HuH-7 (cell line): ENCODE measurements at regions not wholly inside any gene's neighbourhood (a gene's known extent, or its start where the extent isn't known, plus 50 kb on each side); places are given as distances from the start of the nearest gene placed in this dataset.

Experiments
- DNase-seq: peaks from one replicate; pipeline ENCODE4 v3.0.0; 2011; ENCODE audit warnings: low spot score

DNA sequence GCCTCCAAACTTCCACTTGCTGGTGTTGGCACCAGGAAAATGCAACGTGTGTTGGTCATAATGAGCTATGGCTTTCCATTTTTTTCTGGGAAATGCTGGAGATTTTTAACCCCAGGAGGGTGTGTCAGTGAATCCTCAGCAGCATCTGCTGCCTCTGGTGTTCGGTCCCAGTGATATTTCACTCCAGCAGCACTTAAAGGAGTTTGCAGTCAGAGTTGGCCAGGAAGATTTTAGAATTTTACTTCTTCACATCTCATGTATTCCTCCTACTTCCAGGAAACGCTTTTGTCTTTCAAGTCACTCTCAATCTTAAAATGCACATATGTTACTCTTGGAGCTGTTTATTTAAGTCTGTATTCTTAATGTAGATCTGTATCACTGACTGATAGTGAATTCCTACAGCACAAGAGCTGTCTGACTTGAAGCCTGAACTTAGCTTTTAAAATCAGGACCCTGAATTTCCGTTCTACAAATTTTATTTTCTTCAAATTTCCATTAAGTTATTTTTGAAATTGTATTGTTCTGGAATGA, 903.4 kb upstream of the SLC10A2 start:
- DNase-seq = no peak

DNA sequence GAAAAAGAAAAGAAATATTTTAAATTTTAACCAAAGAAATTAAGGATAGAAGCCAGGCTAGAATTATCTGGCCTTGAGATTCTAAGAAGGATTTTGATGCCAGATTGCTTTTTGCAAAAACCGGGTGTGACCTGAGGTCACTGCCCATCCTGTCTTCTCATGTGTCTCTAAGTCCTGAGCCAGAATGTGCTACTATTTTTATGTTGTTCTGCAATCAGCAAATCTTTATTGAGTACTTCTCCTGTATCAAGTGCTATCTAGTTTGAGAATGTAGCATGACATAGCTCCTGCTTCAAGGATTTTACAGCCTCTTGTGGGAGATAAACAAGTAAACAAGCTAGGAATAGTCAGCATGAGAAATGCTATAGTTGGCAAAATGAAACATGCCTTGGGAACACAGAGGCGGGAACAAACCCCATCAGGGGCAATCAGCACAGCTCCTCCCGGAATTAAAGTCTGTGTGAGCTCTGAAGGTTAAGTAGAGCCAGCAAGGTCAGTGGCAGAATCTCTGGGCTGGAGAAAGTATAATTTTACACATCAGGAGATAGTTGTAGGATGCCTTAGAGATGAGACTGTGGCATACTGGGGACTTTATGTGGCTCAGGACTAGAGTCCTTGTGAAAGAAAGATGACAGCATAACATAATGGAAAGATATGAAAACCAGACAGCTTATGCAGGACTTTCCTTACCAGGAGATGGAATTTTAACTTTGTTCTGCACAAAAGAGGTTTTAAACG, 899.5 kb upstream of the SLC10A2 start:
- no peak for DNase-seq

DNA sequence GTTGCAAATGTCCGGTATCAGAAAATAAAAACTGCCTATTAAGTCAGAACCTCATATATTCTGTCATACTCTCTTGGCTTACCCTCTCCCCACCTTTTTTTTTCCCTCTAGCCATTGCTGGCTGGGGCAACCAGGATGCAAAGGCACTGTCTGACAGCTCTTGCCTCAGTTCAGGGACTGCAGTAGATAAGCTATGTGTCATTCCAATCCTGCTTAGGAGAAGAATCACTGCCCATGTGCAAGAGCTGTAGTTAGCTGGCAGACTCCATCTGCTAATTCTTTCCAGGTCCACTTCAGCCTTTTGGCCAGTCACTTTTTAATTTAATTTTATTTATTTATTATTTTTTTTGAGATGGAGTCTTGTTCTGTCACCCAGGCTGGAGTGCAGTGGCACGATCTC, 895.6 kb upstream of the SLC10A2 start:
- DNase-seq = no peak

DNA sequence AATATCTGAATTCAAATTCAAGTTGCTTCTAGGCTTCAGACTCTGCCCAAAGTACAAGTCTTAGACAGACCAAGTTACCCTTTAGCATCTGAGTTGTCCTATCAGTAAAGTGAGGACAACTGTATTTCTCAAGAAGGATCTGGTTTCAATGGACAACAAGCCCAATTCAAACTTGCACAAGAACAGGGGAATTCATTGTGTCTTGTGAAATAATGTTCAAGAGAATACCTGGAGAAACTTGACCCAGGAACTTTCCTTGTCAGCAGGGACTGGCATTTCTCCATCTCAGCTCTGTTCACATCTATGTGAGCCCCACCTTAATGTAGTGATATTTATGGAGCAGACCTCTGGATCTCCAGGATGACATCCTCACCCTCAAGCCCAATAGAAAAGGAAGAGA, 894.9 kb upstream of the SLC10A2 start:
- no peak for DNase-seq

DNA sequence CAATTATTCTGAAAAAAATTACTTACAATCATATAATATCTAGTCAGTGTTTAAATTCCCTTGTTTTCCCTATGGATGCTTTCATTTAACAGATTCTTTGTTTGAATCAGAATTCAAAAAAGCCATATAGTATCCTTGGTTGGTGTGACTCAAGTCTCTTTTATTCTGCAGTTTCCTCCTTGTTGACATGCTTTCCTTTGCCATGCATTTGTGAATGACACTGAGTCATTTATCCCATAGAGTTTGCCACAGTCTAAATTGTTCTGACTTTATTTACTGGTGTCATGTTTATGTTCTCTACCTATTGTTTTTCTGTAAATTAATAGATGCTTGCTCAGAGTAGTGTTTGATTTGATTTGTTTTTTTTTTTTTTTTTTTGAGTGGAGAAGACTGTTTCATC, 893.8 kb upstream of the SLC10A2 start:
- DNase-seq = no peak

DNA sequence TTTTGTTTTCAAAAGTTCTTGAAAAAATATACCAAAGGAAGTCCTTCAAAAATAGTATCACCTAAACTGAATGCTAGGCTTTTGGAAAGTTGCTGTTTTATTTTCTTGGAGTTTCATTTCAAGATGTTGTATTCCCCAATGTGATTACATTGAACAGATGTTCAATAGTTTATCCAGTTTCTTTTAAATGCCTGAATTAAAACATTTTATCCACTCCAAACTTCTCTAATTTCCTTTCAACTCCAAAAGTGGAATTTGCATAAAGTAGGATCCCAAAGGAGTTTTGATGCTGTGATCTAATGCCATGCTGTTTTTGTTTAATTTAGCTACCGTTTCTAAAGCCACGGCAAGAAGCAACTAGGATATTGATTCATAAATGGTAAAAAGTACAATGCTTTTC, 892.5 kb upstream of the SLC10A2 start:
- no peak for DNase-seq

DNA sequence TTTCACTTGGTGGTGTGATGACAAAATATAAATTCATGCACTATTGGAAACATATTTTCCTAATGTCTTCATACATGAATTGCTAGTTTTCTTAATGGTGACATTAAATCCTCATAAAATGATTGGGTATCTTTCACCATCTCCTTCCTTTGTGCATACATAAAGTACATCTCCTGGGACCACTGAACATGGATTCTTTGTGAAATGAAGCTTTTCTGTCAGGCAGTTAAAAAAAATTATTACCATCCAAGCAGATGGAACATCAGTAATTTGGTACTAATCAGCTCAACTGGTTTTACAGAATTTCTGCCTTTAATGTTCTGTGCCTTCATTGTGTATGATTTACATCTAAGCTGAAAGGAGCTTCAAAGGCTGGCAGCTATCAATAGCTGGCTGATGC, 891.7 kb upstream of the SLC10A2 start:
- no peak for DNase-seq

DNA sequence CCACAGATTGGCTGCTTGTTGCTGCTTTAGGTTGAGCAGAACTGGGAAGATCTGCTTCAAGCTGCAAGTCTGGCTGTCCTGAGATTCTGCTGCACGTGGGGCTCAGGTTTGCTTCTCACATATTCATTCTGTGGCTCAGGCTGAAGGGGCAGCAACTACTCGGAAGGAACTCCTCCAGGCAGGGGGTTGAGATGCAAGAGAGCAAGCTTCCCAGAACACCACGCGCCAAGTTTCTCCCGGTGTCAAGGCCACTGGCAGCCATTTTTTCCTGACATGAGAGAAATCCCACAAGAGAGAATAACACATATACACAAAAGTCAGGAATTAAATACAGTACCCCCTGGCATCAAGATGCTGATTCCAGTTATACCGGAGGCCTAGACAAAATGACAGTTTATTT, 887.6 kb upstream of the SLC10A2 start:
- DNase-seq = no peak

DNA sequence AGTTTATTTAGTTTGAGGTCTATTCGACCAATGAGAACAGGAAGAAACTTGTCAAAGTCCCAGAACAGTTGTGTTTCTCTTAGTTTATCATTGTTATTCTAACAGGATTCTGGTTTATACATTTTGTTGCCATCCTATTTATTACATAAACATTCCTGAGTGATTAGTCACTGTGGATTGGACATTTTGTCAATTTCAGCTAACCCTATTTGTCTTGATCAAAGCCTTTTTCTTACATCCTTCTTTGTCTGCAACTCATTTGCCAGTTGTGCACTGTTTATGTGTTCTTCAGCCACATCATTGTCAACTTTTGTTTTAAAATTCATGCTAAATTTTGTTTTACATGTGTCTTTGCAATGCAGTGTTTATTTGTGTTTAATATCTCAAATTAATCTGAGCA, 886.0 kb upstream of the SLC10A2 start:
- no peak for DNase-seq

DNA sequence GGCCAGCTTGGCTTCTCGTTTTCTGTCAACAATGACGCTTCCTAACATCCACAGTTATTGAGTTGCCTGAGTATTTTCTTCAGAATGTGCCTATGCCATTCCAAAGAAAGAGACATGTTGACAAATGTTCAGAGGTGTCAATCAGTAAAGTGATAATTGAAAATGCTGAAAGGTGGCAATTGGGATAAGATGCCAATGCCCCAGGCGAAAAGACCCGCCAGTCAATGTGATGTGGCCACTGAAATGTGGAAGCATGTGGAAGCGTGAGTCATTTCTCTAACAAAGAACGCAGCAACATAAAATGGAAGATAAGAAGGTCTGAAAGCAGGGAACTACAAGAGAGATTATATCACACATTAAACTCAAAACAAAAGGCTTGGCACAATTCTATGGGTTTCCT, 882.2 kb upstream of the SLC10A2 start:
- no peak for DNase-seq

DNA sequence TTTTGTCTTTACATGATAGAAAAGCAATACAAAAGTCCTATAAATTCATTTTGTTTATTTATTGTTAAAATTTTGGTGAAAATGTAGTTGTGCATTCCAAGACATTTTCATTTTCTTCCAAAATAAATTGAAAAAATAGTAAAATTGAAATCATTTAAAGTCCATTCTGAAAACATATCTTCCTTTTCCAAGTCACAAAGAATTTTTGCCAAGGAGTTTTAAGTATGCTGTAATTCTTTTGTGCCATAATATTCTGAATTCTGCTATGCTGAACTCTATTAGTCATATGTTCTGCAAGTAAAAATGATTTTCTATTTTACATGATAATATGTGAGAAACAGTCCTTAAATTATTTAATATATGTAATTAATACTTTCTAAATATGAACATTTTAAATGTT, 879.6 kb upstream of the SLC10A2 start:
- DNase-seq = no peak

DNA sequence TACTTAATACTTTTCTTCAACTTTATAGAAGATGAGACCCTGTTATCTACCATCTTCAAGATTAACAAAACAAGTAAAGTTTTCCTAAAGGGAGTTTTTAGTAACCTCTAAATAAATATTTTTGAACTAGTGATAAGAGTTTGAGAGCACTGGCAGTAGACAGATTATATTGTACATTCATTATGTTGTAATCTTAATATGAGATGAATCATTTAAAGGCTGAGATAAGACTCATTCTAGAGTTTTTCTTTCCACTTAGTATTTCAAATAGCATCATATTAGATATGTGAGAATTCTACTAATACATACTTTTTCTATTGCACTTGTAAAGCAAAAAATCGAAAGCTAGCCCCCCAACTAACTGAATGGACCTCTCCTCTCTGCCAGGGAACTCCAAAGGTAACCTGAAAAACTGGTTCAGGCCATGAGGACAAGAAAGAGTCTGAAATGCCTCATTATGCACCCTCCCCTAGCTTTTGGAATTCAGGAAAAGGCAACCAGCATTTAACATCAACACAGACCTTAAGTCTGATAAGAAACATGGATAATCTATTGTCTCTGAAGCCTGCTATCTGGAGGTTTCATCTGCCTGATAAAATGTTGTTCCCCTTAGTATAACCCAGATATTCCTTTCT, 875.4 kb upstream of the SLC10A2 start:
- DNase-seq = no peak

DNA sequence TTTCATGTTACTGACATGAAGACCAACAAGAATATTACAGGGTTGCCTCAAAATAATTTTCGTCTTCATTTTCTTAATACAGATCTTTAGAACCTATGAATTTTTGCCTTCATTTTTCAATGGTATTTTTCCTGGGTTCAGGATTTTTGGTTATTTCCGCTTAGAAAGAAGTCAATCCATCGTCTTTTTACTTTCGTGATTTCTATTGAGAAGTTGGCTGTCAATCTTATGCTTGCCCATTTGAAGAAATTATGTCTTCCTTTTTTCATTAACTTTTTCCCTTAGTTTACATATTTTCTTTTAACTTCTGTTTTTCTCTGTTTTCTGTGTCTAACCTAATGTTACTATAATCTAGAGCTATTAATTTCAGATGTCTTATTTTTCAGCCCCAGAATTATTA, 868.9 kb upstream of the SLC10A2 start:
- DNase-seq = no peak

DNA sequence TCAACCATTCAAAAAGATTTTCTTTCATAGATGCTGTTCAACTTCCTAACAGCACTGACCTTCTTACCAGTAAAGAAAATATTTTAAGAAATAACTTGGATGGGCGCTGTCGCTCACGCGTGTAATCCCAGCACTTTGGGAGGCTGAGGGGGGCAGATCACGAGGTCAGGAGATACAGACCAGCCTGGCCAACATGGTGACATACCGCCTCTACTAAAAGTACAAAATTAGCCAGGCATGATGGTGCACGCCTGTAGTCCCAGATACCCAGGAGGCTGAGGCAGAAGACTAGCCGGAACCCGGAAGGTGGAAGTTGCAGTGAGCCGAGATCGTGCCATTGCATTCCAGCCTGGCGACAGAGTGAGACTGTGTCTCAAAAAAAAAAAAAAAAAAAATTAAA, 865.7 kb upstream of the SLC10A2 start:
- no peak for DNase-seq

DNA sequence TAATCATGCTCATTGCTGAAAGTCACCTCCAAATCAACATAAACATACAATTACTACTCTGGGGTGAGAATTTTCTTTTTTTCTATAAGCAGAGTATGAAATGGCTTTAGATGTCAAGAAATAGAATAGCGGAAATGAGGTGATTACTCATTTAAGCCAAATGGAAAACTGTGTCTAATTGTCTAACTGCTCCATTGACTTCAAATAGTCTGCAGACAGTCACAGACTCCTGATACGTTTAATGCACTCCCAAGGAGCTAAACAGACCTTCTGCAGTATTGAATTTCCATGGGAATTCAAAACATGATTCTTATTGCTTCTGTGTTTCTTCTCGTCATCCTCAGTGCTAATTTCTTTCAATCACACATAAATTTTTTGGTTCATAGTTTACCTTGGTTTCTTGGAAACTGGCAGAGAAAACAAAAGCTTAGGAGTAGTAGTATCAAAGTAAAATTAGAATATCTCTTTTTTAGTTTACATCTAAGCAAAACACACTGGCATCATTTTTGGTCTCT, 865.2 kb upstream of the SLC10A2 start:
- DNase-seq = no peak

DNA sequence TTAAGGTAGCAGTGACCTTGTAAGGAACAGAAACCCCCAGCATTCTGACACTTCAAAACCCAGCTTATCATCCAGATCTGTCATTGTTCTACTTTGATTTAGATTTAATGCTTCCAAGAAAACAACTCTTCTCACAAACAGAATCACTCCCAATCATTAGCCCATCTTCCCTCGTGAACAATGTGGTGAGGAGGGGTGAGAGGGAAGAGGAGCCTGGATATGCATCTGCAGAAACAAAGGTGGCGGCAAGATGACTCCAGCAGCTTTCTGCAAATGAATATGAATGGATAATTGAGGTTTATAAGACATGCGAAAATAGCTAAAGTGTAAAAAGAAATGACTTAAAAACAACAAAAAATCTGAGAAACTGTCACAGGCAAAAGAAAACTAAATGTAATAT, 859.9 kb upstream of the SLC10A2 start:
- DNase-seq = no peak

DNA sequence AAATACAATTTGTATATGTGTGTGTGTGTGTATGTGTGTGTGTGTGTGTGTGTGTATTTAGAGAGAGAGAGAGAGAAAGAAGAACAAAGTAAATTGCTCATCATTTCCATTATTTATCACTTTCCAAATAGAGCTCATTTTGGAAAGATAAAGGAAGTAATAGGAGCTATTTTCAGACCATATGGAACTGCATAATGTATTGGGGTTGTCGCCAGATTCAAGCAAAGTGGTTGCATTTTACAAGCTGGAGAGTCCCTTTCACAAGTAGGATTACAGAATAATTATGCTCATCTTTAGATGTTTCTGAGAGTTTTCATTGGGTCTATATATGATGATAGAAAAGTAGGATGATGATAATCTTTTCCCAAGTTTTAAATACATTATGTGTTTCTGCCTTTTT, 842.7 kb upstream of the SLC10A2 start:
- no peak for DNase-seq

DNA sequence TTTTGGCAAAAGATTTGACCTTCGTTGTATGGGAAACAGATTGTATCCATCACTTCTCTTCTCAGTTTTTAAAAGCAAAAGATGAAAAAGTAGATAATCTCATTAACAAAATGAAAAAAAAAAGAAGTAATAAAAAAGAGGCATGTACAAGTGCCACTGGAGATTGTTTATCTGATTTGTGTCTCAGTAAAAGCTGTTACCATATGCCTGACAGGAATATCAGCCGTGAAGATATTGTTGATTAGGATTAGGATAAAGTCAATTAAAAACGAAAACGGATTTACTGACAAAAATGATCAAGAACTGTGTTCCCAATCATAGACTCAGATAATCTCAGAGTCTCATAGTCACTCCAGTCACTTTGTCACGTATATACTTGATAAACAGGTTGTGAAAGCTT, 842.1 kb upstream of the SLC10A2 start:
- DNase-seq = no peak

DNA sequence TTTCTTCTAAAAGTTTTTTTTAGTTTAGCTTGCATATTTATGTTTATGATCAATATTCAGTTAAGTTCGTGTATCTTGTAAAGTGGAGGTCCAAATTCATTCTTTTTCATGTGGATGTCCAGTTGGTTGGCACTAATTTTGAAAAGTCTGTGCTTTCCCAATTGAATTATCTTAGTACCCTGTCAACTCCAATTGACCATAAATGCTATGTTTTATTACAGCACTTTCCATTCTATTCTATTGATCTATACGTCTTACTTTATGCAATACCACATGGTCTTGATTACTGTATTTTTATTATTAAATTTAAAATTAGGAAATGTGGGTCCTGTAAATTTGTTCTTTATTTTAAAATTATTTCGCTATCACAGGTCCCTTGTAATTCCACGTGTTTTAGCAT, 837.6 kb upstream of the SLC10A2 start:
- no peak for DNase-seq

DNA sequence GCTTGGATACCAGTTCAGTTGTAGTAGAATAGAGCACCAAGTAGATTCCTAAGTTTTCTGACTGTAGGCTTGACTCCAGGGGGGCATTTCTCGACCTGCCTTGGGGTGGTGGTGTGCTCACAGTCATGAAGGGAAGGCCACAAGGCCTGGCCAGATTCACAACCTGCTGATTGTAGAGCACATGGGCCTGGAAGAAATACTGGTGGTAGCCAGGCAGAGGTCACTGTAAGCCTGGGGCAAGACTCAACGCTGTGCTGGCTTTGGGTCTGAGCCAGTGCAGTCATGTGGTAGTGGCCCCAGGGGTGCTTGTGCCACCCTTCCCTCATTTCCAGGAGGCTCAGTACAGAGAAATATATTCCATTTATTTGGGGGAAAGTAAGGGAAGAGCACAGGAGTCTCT, 832.3 kb upstream of the SLC10A2 start:
- no peak for DNase-seq

DNA sequence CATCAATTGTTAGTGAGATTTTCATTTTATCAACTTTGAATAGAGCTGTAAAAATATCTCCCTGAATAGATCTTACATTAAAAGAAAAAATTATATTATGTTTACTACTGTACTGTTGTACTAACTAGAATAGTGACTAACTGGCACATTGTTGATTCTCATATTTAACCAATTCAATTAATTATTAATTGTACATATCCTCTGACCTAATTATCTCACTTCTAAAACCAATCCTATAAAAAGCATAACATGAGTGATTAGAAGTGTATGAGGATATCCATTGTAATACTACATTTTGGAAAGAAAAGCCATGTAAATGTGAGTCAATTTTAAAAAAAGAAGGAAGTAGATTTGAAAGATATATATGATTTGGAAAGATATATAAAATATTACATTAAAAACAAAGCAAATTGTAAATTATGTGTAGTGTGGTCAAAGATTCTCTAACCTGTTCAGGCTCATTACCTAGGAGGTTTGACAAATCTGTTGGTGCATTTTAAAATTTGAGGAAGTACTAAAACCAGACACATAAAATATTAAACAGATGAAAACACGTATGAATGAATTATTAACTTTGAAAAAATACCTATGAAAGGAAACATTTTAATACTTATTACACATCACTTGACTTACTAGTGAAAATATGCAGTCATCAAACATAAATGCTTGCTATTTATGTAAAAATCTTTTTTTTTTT, 829.8 kb upstream of the SLC10A2 start:
- no peak for DNase-seq

DNA sequence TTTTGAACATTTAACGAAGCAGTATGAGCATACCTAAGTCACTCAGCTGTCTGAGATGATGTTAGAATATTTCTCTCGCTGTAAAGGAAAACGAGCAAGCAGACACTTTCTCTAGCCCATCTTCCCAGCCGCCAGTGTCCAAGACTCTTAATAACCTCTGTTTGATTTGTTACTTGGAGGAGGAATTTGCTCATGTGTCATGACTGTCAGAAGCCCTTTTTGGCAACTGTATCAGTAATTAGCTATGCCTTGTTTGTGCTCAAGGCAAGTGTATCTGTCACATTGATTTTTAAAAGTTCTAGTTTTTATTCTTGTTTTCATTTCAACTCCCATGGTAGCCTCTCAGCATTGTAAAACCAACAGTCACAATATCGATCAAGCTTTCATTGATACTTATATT, 828.4 kb upstream of the SLC10A2 start:
- no peak for DNase-seq

DNA sequence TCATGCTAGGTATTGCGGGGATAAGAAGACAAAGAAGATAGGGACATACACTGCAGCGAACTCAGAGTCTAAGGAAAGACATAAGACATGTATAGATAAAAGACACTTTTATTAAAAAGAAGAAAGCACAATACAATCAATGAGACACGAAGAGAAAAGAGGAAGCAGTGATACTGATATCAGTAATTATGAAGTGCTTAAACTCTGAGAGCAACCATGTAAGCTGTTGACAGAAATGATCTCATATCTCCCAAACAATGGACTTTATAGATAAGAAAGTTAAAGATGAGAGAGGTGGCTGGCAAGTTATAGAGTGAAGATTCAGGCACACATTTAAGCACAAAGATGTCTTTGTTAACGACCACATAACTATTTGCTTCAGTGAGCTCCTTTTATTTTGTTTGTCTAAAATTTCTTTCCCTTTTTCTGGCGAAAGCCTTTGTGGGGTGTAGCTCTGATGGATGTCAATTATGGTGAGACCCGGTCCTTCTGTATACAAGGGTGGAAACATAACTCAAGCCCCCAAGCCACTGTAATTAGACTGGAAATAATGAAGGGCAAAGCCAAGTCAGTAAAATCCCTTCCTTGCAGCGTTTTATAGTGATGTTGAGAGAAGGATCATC, 818.0 kb upstream of the SLC10A2 start:
- DNase-seq = no peak
